ENCODE measurements at regions not wholly inside any gene's neighbourhood (a gene's known extent, or its start where the extent isn't known, plus 50 kb on each side); places are given as distances from the start of the nearest gene placed in this dataset.
"Not testable (repeated sequence)": the region's sequence is repeated elsewhere in the genome, so short reads cannot be mapped to it uniquely, and the experiment has no call there.

GRCh38 chrX:7514871-7515599 is 327.9 kb upstream of the VCX start:
- DNase-seq: no peak

- no peak for DNase-seq
These were observed 330.1 kb upstream of the VCX start for GRCh38 chrX:7512845-7513244.

- DNase-seq: no peak
These were observed 339.7 kb upstream of the VCX start for GRCh38 chrX:7503251-7503650.

- DNase-seq: no peak
These were observed 342.6 kb upstream of the VCX start for GRCh38 chrX:7500386-7500785.

- DNase-seq: no peak
These were observed 338.6 kb upstream of the PUDP start for GRCh38 chrX:7486505-7486904.

GRCh38 chrX:7485061-7485460 is 337.1 kb upstream of the PUDP start:
- no peak for DNase-seq

GRCh38 chrX:7480721-7481120 is 332.8 kb upstream of the PUDP start:
- DNase-seq: no peak

- DNase-seq: no peak
These were observed 314.2 kb upstream of the PUDP start for GRCh38 chrX:7462110-7462509.

- not testable (repeated sequence) for DNase-seq
These were observed 313.1 kb upstream of the PUDP start for GRCh38 chrX:7461051-7461450.

GRCh38 chrX:7447801-7448499 is 300.0 kb upstream of the PUDP start:
- no peak for DNase-seq

GRCh38 chrX:7446815-7447214 is 298.9 kb upstream of the PUDP start:
- DNase-seq: no peak

GRCh38 chrX:7444967-7445366 is 297.0 kb upstream of the PUDP start:
- no peak for DNase-seq

GRCh38 chrX:7441586-7441985 is 293.6 kb upstream of the PUDP start:
- DNase-seq: no peak

GRCh38 chrX:7435822-7436221 is 287.9 kb upstream of the PUDP start:
- DNase-seq: no peak

GRCh38 chrX:7432901-7433300 is 284.9 kb upstream of the PUDP start:
- DNase-seq: no peak

GRCh38 chrX:7420717-7421116 is 272.8 kb upstream of the PUDP start:
- DNase-seq: no peak

GRCh38 chrX:7414753-7415152 is 266.8 kb upstream of the PUDP start:
- no peak for DNase-seq

- no peak for DNase-seq
These were observed 264.9 kb upstream of the PUDP start for GRCh38 chrX:7412840-7413239.

GRCh38 chrX:7409866-7410265 is 261.9 kb upstream of the PUDP start:
- no peak for DNase-seq

- DNase-seq: no peak
These were observed 251.4 kb upstream of the PUDP start for GRCh38 chrX:7399373-7399772.

- DNase-seq: no peak
These were observed 242.5 kb upstream of the PUDP start for GRCh38 chrX:7390441-7390840.

GRCh38 chrX:7389576-7389975 is 241.6 kb upstream of the PUDP start:
- no peak for DNase-seq

- no peak for DNase-seq
These were observed 237.2 kb upstream of the PUDP start for GRCh38 chrX:7385131-7385530.

GRCh38 chrX:7378406-7378805 is 230.5 kb upstream of the PUDP start:
- DNase-seq: no peak

Data from NCI-H2171 treated with DMSO at 0.1 percent for 48 hours (cell line).